GM12874 (cell line): ENCODE measurements at regions not wholly inside any gene's neighbourhood (a gene's known extent, or its start where the extent isn't known, plus 50 kb on each side); places are given as distances from the start of the nearest gene placed in this dataset.

Experiments used
- TF ChIP-seq, protein P1 (sequence below): IDR thresholded peaks from 2 replicates; pipeline ENCODE4 v1.5.1; 2011; ENCODE audit warnings: low read depth, mild to moderate bottlenecking, control low read depth, low read length, moderate library complexity; ENCODE audit not compliant: insufficient read depth

DNA sequence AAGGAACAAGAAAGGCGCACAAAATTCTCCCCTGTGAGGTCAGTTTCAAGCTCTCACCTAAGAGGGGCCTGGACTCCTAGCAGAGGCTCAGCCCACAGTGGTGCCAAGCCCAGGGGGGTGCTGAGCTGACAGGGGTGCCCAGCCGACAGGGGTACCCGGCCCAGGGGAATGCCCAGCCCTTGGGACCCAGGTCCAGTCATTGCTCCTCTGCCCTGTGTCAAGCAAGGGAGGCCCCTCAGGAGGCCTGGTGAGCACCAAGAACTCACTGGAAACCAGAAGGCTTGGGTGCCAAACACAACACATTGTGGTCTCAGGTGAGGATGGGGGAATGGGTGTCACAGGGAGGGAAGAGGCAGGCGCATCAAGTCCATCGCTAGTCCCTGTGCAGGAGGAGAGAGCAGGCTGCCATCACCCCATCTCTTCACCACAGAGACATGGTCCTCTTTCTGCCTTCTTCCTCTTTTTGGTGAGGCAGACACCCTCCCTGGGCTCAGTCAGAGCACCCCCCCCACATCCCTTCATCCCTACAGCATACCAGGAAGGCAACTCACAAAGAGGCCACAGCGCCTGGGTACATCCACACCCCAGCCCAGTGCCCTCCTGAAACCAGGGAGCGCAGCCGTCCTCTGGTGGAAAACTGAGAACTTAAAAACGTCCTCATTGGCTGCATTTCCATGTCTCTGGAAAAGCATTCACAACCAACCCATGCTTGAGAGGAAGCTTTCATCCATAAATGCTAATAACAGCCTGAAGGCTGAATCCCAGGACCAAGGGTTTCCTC lies 111.3 kb downstream of the BANF2 start:
- TF ChIP-seq, protein P1, sequence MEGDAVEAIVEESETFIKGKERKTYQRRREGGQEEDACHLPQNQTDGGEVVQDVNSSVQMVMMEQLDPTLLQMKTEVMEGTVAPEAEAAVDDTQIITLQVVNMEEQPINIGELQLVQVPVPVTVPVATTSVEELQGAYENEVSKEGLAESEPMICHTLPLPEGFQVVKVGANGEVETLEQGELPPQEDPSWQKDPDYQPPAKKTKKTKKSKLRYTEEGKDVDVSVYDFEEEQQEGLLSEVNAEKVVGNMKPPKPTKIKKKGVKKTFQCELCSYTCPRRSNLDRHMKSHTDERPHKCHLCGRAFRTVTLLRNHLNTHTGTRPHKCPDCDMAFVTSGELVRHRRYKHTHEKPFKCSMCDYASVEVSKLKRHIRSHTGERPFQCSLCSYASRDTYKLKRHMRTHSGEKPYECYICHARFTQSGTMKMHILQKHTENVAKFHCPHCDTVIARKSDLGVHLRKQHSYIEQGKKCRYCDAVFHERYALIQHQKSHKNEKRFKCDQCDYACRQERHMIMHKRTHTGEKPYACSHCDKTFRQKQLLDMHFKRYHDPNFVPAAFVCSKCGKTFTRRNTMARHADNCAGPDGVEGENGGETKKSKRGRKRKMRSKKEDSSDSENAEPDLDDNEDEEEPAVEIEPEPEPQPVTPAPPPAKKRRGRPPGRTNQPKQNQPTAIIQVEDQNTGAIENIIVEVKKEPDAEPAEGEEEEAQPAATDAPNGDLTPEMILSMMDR, result no peak

DNA sequence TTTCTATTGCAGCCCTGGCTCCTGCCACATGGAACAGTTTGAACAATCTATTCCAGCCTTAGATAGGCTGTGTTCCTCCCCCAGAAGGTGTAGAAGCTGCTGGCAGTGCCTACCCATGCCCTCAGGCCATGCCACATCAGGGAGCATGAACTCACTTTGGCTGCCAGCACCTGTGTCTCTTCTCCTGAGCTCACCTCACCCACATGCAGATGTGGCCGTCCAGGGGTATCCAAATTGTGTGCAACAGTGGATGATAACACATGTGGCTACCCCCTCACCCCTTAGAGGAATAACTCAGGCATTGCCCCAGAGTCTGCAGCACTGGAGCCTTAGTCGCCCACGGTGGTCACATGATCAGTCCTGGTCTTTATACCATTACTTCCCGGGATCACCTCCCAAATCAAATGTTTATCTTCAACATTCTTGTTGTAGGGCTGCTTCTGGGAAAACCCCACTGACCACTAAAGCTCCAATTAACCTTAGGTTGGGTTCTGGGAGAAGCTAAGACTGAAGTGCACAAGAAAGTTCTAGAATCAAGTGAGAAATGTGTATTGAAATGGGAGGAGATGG lies 110.4 kb downstream of the BANF2 start:
- TF ChIP-seq, protein P1, result no peak

DNA sequence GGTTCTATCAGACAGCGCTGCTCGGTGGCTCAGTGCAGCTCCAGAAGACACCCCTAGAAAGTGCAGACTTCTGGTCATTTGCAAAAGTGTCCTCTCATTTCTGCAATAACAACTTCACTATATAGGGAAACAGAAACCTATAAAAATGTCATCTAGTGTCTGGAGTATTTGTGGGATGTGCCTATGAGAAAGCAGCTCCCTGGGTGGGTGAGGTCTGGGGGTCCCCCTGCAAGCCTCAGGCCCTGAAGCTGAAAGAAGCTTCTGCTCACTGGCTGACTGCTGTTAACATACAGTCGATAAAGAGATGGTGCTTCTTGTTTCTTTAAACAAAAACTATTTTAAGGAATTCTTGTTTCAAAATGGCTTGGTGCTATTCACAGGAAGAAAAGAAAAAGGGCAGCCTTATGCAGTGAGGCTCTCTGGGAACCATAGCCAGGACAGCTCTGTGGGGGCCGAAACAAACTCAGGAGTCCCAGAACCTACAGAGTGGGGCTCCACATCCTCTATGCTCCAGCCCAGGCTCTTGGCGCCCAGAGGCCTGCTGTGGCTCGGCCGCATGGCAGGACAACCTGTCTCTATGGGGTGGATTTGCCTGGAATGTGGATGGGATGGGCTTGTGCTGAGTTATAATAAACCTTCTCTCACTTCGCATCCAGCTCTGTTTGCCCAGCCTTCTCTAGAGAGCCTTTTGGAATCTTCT lies 109.7 kb downstream of the BANF2 start:
- TF ChIP-seq, protein P1, result no peak

DNA sequence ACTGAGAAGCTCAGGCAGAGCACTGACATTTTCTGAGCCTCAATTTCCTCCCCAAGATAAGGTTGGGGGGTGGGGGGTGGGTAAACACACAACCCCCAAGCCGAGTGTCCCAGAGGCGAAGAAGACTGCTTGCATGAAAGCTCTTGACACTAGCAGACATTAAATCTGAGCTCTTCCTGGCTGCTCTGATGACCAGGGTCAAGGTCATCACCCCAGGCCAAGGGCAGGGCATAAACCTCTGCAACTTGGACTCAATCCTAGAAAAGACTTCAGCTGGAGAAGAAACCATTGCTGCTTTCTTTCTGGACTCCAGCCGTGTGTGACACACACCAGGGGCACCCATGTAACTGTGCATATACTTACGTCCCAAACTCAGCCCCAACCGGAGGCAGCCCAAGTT lies 109.0 kb downstream of the BANF2 start:
- TF ChIP-seq, protein P1, result no peak

DNA sequence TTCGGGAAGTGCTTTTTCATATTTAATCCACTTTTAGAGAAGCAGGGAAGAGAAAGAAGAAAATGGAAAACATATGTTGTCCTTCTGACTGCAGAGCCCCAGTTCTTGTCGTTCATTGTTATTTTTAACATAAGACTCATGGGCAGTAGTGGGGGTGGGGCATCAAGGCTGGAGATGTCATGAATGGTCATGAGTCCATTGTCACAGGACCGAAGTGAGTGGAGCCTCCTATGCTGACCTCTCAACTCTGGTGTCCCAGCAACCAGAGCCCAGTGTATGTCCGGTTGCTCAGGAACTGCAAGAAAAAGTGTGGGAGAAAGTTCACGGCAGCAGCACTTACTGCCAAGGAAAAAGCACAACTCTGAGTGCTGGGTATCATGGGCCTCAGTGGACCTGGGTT lies 108.6 kb downstream of the BANF2 start:
- TF ChIP-seq, protein P1, result no peak

DNA sequence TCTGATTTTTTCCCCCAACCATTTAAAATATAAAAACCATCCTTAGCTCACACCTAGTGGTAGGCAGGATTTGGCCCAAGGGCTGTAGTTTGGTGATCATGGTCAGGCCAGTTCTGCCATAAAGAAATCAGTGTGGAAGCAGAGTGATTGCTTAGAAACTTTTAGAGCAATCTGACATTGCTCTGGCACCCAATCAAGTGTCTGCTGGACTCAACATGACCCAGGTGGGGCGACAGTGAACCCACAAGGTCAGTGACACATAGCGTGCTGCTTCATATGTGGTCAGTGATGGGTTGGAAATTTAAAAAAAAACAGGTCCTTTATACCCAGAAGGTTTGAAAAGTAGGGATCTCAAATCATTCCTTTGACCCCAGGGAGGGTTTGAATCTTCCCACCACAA lies 107.9 kb downstream of the BANF2 start:
- TF ChIP-seq, protein P1, result no peak

DNA sequence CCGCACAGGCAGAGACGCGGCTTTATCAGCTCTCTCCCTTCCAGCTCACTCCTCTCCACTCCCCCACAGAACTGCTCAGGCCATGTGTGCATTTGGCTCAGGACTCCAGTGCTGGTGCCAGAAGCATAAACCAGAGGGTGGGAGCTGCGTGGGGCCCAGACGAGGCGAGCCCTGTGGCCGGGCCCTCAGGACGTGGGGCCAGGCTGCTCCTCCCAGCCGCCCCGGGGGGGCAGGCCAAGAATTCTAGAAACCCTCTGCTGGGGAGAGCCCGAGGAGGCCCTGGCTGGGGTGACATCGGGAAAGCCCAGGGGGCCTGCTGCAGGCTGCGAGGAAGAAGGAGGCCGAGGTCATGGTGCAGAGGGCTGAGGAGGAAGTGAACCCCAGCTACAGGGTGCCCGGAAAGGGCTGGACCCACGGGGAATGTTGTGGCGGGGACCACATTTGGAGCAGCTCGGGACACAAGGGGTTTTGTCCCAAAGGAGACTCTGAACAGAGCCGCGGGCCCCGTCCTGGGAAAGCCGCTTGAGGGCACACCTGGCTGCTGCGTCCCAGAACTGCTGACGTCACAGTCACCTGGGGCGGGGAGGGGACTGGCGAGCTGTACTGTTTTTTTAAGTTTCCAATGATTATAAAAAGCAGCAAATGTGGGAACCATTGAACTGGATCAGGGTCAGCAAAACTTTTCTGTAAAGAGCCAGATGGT lies 107.1 kb downstream of the BANF2 start:
- TF ChIP-seq, protein P1, result no peak
